CD4-positive, alpha-beta T cell treated with Interleukin-17A for 4 hours (primary cell): ENCODE measurements at regions not wholly inside any gene's neighbourhood (a gene's known extent, or its start where the extent isn't known, plus 50 kb on each side); places are given as distances from the start of the nearest gene placed in this dataset.

ENCODE experiments used
- DNase-seq: peaks from one replicate; pipeline ENCODE4 v3.0.0-alpha.2; 2020; ENCODE audit warnings: mixed read lengths

DNA sequence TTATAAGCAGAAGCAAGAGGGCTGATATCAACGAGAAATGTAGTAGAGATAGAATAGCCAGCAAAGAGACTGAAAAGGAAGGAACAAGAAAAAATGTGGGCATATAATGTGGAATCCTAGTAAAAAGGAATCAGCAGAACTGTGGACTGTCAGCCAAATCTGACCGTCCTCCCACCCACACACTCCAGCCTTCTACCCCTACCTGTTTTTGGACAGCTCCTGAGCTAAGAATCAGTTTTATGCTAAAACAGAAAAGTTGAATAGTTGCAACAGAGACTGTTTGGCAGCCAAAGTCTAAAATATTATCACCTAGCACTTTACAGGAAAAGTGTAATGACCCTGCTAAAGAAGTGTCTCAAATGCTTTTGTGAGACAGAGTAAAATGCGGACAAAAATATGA is 533.3 kb upstream of the CXADR start:
- DNase-seq: no peak

DNA sequence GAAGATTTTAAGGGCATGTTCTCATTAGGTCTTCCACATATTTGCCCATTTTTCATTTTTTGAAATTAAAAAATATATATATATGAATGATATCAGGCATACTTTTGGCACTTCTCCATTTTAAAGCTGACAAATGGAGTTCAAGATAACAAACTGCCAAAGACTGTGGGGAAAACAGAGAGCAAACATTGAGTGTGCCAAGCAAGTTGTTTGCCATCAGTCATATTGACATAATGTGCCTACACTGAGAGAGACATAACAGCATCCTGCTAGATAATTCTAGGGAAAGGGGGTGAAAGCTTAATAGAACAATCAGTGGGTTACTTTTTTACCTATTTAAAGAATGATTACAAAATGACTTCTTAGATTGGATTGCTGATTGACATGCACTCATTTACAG is 529.4 kb upstream of the CXADR start:
- DNase-seq: no peak

DNA sequence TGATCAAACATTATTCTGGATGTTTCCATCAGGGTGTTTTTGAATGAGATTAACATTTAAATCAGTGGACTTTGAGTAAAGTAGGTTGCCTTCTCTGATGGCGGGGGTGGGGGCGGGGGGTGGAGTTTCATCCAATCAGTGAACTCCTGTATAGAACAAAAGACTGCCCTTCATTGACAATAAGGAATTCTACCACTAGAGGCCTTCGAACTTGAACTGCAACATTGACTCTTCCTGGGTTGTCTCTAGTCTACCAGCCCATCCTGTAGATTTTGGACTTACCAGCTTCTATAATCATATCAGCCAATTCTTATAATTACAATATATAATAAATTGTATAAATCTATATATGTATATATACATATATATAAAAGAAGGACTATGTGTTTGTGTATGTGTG is 520.4 kb upstream of the CXADR start:
- no peak for DNase-seq

DNA sequence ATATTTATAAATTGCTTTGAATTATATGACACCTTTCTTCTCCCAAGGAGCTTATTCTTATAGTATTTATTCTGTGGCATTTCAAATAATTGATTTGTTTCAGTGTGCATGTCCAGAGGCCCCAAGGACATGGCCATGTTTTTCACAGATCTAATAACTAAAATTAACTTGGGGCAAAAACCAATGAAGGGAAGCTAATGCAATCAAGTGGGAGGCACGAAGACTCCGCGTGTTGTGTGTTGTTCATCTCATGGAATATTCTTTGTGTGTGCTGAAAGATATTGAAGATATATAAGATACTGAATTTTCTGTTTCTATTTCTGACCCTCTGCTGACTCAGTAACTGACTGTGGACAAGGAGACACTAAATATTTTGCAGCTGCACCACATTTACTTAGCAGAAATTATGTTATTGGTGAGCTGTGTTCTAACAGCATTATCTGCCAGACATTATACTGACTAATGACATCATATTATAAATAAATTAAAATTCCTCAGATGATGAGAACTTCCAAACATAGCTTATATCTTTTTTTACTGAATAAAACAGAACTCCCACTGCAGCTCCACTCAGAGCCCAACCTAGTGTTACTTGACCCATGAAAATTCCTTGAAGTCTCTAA is 519.3 kb upstream of the CXADR start:
- no peak for DNase-seq

DNA sequence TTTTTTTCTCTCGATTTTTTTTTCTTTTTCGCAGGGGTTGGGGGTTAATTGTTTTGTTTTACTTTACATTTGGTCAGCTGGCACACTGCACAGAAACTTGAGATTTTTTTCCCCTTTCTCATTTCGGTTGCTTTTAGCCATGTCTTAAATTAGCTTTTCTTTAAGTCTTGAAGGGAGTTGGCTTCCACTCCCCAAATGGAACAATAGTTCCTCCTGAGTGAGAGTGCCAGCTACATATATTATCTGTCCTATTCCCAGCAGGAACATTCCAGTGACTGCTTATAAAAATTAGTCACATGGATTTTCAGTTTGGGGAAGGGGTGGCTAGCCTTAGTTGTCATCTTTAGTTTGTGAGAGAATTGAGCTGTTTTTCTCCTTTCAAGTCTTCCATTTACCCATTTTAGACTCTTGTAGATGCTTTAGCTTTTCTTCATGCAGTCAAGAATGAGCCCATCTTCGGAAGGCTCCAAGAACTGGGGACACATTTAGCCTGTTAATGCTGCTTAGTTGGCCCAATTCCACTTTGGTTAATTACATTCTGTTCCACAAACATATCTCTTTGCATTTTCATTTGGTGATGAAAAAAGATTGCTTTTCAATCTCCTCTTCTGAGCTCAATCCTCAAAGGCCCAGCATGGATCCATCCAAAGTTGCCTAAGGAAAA is 510.1 kb upstream of the CXADR start:
- no peak for DNase-seq

DNA sequence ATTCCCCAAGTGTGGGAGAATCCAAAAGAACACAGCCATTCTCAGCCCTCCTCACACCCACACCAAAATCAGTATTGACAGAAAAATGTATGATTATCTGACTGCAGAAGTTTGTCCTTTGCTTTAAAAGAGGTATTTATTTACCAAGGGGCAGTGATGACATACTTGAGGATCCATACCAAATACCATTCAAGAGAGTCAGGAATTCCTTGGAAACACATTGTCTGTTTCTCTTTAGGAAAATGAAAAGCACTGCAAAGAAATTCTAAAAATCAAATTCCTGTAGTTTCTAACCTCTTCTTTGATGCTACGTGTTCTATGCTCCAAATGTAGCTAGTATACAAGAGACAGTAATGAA is 509.6 kb upstream of the CXADR start:
- no peak for DNase-seq

DNA sequence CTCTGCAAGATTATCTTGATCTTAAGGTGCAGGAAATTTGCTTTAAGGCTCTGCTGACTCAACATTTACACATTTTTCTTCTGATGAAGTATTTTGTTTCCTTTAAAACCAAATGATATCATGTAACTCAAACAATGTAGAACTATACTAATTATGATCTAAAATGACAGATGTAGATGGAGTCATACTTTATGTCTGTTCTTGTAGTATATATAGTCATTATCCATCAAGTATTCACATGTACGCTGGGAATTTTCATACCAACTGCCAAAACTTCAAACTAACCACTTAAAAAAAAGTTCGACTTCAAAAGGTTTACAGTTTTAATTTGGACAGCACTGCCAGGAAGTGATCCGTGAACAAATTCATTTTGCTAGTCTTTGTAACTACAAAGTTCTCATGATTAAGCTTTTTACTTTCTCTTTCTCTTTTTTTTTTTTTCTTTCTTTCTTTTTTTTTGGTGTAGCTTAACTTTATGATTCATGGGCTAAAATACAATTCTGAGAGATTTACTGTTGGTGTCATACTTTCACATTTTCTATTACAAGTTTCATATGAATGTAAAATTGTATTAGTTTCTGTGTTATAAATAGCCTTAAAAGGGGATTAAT is 509.0 kb upstream of the CXADR start:
- DNase-seq: no peak

DNA sequence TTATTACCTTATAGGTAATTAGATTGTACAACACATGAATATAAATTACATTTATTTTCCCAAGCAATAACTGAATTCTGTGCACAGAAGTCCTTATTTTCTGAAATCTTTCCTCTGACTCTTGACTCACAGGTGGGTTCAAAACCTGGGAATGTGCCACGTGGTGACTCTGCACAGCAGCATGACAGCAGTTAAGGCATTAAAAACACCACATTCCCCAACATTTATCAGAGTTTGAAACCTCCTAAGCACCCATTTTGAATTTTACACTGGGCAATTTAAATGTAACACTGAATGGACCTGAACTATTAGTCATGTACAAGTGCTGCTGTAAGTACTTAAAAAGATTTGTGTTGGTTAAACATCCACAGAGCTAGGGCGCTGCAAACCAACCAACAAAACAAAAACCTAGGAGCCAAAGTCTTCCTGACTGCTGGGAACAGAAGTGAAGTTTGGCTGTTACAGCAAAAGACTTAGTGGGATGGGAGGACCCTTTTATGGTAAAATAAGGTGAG is 480.6 kb upstream of the CXADR start:
- no peak for DNase-seq

DNA sequence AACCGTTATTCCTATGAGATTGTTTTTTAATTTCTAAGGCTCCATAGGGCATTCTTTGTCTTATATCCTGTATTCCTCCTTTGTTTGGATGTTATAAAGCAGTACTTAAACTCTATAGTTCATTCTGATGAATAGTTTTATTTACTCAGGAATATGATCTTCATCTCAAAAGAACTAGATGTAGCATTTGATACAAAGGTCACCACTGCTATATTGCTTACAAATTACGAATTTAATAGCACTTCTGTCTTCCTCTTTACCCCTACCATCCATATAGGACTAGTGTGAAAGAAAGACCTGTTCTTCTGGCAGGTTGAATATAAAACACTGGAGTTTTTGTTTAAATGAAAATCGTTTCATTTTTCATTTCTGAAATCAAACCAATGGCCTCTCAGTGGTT is 468.1 kb upstream of the CXADR start:
- no peak for DNase-seq

DNA sequence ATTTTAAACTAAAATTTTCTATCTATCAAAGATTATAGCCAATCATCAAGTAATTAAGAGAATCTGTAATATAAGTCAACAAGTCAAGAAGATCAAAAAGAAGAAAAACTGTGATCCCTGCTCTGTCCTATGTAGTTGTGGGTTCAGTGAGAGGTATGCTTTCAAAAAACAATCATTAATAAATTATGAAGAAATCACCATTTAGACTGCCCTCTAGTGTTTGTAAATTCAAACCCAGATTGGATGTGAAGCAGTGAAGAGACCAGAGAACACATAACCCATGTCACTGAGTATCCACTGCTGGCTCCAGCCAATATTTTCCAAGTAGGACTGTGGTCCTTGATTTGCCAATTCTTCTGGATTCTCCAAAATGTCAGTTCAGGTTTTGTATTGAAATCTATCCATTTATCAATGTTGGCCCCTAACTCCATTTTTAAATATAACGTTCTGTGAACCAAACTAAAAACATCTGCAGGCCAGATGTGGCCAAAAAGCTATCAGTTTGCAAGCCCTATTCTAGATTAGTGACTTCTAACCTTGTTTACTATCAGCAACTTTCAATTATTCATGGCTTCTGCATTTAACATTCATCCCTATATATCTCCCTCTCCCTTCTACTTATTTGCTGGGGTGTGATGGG is 467.5 kb upstream of the CXADR start:
- DNase-seq: no peak

DNA sequence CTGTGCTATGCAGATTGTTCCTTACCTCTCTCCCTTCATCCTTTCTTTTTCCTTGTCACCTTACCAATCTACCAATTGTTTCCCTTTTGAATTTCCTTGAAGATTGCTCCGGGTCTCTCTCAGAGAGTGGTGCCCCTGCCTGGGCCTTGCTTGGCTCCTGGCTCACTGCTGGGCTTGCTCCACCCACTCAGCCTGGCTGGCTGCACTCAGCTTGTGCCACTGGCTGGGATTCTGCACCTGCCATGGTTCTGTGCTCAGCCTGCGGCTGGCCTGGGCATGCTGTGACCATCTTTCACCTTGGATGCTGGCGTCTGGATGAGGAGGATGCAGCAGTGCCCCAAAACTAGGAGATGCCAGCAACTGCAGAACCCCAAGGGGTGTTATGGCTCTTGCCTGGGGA is 463.9 kb upstream of the CXADR start:
- DNase-seq: no peak

DNA sequence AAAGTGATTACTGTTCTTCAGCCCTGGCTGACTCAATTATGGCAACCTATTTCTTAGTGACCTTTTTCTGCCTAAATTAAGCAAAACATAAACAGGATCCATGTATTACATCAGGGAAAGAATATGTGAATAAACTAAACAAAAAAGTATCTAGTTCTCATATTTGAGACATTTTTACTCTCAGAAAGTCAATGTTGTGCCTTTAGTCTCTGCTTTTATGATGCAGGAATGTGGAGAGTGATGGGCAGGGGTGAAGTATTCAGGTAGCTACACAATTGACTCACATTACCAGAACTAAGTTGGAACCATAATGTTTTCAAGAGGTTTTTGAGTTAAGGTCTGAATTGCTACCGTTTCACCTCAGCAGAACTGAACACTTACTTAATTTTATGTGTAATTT is 462.7 kb upstream of the CXADR start:
- DNase-seq: no peak

DNA sequence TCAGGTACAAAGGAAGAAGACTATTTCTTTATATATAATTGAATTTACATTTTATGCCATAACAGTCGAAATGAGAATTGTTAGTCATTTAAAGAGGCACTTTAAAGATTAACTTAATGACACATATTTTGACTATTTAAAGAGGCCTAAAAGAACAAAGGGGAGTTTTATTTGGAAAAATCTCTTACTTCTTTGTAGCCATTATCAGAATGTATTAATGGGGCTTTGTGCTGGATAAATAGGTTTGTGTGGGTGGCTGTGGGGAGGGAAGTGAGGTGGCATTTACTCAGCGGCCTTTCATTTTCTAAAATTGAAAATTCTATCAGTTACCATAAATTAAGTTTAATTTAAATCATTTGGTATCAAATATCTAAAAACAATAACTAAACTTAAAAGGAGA is 462.2 kb upstream of the CXADR start:
- DNase-seq: no peak

DNA sequence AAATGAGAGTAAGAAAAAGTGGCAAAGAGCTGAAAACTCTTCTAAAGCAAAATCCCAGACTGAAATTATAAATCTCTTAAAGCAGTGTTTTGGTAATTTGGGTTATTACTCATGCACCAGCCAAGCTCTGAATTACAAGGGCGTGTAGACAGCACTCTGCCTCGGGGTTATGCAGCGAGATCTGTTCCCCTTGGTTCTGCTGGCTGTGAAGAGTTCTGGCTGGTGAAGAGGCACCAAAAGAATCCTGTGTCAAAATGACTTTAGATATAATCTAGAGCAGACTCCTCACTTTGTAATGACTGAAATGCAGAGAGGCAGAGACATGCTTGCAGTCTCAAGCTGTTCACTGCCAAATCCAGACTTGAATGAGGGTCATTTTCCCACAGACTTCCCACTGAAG is 461.8 kb upstream of the CXADR start:
- DNase-seq: no peak

DNA sequence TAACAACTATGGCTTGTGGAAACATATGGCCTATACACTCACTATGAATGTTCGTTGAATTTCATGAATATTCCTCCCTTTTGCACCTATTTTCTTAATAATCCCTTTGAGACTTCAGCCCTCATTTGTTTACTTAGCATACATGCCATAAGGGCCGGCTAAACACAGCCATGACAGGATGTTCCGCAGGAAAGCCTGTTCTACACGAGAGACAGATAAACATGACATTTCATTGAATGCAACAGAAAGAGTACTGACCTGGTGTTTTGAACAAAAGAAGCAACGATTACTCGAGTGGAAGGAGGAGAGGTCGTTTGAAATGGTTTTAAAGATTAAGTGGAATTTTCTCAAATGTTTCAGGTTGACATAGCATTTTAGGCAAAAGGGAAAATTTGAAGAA is 459.5 kb upstream of the CXADR start:
- no peak for DNase-seq

DNA sequence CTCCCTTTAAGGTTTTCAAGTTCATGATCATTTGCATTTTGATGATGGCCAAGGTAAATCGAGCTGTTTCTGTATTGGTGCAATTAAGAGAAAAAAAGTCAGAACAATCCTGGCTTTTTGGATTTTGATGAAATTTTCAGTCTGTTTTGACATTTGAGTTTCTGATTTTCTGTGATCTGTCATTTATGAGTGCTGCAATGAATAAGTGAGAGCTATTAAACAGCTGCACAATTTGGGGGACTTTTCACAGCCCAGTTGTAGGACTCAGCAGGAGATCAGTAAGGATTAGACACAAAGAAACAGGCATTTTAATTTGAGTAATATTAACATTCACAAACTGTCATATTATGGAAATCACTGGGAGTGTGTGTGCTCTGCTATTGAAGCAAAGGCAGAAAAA is 452.9 kb upstream of the CXADR start:
- no peak for DNase-seq

DNA sequence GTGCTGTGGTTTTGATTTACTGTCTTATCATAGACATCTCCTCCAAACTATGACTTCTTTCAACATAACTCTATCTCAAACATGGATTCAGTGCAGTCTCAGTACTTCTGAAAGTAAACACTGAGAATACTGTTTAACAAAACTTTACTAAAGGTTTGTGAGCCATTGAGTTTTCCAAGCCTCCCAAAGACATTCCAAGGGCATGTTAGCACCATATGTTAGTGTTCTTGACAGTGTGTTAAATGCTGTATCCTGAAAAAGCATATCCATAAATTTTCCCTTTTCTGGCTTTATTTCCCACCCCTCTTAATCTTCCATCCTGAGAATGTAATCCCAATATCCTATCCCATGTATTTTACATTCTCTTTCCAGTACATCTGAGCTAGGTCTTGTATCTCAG is 446.8 kb upstream of the CXADR start:
- DNase-seq: no peak

DNA sequence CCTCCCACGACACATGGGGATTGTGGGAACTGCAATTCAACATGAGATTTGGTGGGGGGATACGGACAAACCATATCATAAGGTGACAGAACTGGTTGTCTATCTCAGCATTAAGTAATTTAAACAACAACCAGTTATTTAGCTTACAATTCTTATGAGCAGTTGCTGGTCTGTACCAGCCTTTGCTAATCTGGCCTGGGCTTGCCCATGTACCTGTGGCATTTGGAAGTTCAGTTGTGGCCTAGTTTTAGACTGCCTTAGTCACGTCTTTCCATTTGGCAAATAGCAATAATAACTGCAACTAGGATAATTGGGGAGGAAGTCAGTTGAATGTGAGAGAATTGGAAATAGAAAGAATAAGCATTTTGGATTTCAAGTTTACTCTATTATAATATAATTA is 441.8 kb upstream of the CXADR start:
- DNase-seq: no peak

DNA sequence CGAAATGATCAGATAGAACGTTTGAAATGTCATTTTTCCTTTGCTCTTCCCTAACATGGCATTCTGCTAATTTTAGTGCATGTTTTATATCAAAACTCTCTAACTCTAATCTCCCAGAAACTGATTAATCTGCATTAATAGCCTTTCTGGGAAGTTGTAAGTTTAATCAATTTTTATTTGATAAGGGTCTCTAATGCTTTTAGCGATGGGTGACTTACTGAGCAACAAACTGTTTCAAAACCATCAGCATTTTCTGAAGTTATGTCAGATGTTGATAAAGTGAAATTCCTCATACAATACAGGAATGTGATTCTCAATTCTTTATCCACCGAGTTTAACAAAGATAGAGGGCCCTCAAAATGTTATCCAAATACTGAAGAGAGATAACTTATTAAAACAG is 431.6 kb upstream of the CXADR start:
- no peak for DNase-seq

DNA sequence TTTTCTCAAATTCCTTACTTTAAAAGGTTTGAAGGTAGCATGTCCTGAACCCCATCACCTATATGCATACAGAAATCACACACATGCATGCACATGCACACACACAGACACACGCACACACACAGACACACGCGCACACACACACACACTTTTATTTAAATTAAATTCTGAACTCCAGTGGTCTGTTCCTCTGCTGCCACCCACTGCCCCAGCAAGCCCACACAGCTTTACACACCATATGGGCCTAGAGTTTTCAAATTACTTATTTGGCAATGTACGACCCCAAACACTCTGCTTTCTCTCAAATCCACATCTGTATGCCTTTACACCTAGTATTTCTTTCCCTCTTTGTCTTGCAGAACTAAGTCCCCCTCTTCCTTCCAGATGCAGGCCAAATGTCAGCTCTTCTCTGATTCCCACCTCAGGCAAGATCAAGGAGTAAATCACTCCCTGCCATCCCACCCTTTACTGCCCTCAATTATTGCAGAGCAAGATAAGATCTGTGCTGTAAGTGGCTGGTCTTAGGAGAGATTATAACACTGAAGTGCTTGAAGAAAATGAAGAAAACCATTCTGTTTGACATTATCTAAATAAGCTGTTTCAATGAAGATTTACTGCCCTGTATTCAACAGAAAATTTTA is 429.9 kb upstream of the CXADR start:
- DNase-seq: no peak

DNA sequence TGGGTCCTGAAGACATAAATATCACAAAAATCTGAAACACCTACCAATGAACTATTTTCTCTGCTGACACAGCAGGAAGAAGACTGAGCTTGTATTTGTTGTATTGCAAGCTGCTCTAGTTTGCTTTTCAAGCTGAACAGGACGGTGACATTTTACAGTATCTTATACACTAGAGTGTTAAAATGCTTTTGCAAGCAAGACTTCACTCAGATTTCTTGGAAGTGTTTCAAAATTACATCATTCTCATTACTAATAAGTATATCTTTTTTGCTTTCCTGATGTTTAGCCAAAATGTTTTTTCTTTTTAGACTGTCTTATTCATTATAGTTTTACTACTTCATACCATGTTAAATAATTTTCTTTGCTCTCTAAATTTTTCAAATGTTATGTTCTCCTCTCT is 427.1 kb upstream of the CXADR start:
- no peak for DNase-seq

DNA sequence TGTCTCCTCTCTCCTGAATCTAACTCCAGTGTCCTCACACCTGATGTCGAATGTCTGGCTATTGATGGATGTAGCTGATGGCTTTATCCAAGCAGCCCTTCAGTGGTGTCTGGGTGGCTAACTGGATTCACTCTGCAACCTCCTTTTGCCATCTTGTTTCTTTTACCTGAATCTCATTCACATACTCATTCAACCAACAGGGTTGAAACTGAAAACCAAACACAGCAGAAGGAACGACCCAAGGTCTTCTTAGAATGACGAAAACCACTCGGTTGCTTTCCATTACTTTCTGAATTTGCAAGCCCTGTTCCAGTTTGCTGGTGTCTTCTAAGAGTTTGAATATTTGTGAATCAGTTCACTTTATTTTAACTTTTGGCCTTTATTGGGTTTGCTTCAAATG is 424.3 kb upstream of the CXADR start:
- no peak for DNase-seq

DNA sequence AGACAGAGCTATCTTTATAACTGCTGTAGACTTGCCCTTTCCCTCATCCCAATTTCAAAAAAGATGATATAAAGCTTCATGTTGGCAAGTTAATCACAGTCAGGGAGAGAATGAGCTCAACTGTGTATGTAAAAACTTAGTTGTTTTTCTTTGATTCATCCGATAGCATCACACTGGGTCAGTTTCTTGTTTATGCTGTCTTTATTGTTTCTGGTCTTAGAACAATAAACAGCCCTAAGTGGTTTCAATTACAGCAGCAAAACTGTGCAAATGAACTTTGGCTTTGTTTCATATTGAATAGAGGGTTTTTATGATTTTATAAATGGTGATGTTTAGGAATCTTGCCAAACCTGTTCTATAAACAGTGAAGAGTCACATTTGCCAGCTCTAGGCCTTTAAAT is 423.8 kb upstream of the CXADR start:
- DNase-seq: no peak

DNA sequence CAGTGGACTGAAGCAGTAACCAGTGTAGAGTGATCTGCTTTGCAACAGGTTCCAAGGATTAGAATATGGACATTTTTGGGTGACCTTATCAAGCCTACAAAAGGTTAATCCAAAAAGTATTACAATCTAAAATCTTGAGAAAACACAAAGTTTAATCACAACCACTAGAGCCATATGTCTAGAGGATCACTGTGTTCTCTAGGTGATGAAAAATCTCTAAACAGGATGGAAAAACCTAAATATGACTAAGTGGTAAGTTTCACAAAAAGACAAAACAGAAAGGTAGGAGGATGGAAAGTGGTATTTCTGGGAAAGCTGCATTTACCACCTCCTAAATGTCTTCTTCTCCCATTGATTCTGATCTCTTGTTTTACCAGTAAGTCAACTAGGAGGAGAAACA is 411.1 kb upstream of the CXADR start:
- no peak for DNase-seq
